ENCODE measurements at regions not wholly inside any gene's neighbourhood (a gene's known extent, or its start where the extent isn't known, plus 50 kb on each side); places are given as distances from the start of the nearest gene placed in this dataset.

DNA sequence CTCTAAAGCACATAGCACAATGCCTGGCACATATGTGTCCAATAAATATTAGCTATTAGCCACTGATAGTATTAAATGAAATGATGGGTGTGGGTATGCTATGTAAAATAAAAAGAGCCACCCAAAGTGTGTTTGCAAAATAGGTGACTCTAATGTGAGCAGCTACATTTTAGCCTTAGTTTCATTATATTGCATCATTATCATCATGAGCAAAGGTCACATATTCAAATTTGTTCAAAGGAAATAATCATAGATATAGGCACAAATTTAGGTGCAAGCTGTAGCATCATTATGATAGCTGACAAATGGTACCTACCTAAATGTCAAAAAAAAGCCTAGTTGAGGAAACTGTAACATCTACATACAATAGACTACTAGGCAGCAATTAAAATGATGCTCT, 373.9 kb upstream of the FGF13 start:
- H3K4me1 Mint-ChIP-seq = no peaks in the 10 kb centered on the region
- no peak overlapping the region for H3K4me3 Mint-ChIP-seq
- no peaks in the 10 kb centered on the region for H3K36me3 Mint-ChIP-seq
- no peak for DNase-seq
- H3K27ac Mint-ChIP-seq = no peak overlapping the region
- H3K9me3 Mint-ChIP-seq = no peaks in the 10 kb centered on the region
- H3K27me3 Mint-ChIP-seq = no peaks in the 10 kb centered on the region

DNA sequence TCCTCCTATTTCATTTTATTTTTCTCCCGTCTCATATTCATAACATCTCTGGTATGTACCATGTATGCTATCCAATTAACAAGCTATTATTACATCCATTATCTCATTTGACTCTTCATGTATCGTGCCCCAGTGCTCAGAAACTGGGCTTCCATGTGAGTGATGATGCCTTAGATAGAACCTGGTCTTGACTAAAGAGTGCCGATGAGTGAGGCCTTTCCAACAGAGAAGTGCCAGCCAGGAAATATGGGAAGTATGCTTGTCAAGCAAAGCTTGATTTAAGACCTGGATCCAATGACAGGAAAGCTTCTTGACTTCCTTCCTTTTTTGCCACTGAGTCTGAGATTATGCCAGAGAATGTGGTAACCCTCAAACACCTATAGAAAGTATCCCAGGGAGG, 371.7 kb upstream of the FGF13 start:
- no peaks in the 10 kb centered on the region for H3K36me3 Mint-ChIP-seq
- no peak overlapping the region for H3K4me3 Mint-ChIP-seq
- no peaks in the 10 kb centered on the region for H3K9me3 Mint-ChIP-seq
- no peak overlapping the region for H3K27ac Mint-ChIP-seq
- no peaks in the 10 kb centered on the region for H3K4me1 Mint-ChIP-seq
- no peaks in the 10 kb centered on the region for H3K27me3 Mint-ChIP-seq
- DNase-seq = no peak

DNA sequence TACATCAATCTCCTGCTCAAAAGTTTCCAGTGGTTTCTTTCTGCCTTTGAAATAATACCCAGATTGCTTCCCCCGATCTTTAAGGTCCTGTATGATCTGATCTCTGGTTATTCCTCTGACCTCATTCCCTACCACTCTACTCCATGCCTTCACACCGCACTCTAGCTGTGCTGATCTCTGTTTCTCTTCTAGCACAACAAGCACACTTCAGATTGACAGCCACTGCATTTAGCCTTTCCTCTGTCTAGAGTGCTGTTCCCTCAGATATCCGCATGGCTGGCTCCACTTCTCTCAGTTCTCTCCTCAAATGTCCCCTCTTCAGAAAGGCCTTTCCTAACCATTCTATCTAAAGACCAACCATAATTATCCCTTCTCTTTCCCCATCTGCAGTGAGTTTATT, 370.4 kb upstream of the FGF13 start:
- Mint-ChIP-seq H3K4me1 (no peaks in the 10 kb centered on the region), H3K9me3 (no peaks in the 10 kb centered on the region), H3K36me3 (no peaks in the 10 kb centered on the region), H3K27me3 (no peaks in the 10 kb centered on the region), H3K4me3 (no peak overlapping the region), H3K27ac (no peak overlapping the region)
- no peak for DNase-seq

DNA sequence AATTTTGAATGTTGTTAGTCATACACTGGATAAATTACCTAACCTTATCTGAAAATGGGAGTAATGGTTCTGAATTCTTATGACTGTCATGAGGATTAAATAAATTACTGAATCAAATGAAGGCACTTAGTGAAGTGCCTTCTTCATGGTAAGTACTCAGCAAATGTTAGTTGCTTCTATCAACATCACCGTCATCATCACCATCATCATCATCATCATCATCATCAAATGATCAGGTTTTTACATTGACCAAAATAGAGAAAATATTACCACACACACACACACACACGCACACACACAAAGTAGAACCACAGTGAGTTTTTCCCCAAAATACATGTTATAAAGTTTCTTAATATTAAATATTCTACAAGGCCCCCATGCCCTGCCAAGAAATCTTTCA, 368.3 kb upstream of the FGF13 start:
- Mint-ChIP-seq H3K4me3 (no peak overlapping the region), H3K27ac (no peak overlapping the region), H3K36me3 (no peaks in the 10 kb centered on the region), H3K27me3 (no peaks in the 10 kb centered on the region), H3K4me1 (no peaks in the 10 kb centered on the region), H3K9me3 (no peaks in the 10 kb centered on the region)
- DNase-seq = no peak

DNA sequence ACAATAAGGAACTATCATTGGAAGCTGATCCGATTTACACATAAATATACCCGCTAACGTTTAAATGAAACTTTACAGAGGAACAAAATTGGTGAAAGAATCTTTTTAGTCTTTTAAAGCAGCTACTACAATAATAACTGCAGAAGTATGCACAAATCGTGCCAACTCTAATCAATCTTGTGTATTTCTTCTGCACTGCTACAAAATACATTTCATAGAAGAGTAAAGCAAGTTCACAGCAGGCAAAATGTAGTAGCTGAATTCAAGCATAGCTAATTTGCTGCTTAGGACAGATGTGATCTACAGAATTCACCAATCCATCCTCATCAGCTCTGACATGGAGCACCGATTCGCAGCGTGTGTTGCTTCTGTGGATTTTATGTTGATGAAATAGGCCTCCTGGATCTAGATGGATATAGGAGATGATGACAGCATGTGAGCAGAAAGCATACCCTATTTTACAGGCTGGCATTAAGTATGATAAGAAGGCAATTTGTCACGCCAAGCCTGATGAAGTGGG, 367.3 kb upstream of the FGF13 start:
- no peak for DNase-seq
- Mint-ChIP-seq H3K4me1 (no peaks in the 10 kb centered on the region), H3K27ac (no peak overlapping the region), H3K9me3 (no peaks in the 10 kb centered on the region), H3K36me3 (no peaks in the 10 kb centered on the region), H3K27me3 (no peaks in the 10 kb centered on the region), H3K4me3 (no peak overlapping the region)

DNA sequence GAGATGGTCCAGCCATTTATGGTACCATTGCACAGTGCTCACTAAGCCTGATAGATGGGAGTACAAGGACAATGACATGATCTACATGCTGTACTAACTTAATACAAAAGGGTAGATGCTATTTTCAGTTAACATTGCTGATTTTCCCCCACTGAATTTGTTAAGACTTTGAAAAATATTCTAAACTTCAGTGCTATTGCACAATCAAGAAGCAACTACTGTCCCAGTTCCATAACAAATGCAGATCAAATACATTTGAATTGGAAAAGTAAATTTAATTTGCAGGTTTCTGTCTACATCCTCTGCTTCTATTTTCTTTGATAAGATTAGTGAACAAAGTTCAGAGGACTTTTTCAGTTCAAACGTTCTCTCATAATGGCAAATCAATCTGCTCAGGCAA, 366.8 kb upstream of the FGF13 start:
- Mint-ChIP-seq H3K4me3 (no peak overlapping the region), H3K36me3 (no peaks in the 10 kb centered on the region), H3K27ac (no peak overlapping the region), H3K27me3 (no peaks in the 10 kb centered on the region), H3K9me3 (no peaks in the 10 kb centered on the region), H3K4me1 (no peaks in the 10 kb centered on the region)
- DNase-seq = no peak

DNA sequence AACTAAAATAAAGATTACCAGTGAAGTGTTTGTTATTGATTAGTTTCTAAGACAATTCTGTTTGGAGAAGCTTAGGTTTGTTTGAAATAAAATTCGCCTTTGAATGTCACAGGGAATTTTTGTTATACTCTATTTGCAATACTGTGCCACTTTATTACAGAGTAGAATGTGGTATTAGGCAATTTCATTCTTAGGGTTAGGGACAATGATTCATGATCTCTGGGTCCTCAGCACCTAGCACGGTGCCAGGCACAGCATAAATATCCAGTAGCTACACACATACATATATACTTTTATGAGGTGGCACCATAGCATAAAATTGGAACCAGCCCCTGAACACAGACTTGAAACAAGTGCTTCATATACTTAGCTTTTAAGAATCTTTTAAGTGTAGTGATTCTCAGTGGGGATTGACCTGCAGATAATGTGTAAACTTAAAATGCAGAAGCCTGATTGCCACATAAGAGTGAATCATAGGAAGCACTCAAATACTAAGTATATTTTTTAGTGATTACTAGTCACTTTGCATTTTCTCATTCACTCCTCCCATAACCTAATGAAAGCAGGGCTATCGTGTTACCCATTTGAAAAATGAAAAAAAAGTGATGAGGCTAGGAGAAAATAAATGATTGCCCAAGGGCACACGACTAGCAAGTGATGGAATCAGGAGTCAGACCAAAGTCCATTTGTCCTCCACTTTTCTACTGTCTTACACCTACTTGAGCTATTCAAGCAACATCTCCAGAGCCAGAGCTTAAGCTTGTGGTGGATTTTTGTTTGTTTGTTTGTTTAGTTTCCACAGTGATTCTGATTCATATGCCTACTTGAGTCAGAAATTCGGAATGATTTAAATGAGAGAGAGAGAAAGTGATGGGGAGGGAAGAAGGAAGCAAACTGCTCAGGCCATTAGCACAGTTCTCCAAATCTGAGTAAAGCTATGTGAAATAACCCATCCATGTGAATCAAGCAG, 366.0 kb upstream of the FGF13 start:
- no peaks in the 10 kb centered on the region for H3K4me1 Mint-ChIP-seq
- H3K36me3 Mint-ChIP-seq = no peaks in the 10 kb centered on the region
- no peaks in the 10 kb centered on the region for H3K9me3 Mint-ChIP-seq
- DNase-seq = no peak
- no peaks in the 10 kb centered on the region for H3K27me3 Mint-ChIP-seq
- no peak overlapping the region for H3K4me3 Mint-ChIP-seq
- H3K27ac Mint-ChIP-seq = no peak overlapping the region

DNA sequence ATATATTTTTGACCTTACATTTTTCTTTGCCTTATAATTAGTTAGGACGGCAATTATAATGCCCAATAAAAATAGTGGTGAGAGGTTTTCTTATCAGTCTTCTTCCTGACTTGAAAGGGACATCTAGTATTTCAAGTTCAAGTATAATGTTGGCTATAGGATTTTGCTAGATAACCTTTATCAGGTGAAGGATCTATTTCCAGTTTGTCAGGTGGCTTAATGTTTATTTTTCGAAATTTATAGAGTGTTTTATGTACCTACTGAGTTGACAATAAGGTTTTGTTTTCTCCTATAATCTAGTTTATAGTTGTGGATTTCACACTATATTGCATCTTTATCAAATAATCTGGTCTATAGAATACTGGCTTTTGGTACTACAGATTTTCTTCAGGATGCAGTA, 351.8 kb upstream of the FGF13 start:
- peaks cover 3% of the 10 kb centered on the region for H3K9me3 Mint-ChIP-seq
- DNase-seq = no peak
- H3K4me1 Mint-ChIP-seq = no peaks in the 10 kb centered on the region
- H3K27me3 Mint-ChIP-seq = no peaks in the 10 kb centered on the region
- no peak overlapping the region for H3K4me3 Mint-ChIP-seq
- no peaks in the 10 kb centered on the region for H3K36me3 Mint-ChIP-seq
- H3K27ac Mint-ChIP-seq = no peak overlapping the region

DNA sequence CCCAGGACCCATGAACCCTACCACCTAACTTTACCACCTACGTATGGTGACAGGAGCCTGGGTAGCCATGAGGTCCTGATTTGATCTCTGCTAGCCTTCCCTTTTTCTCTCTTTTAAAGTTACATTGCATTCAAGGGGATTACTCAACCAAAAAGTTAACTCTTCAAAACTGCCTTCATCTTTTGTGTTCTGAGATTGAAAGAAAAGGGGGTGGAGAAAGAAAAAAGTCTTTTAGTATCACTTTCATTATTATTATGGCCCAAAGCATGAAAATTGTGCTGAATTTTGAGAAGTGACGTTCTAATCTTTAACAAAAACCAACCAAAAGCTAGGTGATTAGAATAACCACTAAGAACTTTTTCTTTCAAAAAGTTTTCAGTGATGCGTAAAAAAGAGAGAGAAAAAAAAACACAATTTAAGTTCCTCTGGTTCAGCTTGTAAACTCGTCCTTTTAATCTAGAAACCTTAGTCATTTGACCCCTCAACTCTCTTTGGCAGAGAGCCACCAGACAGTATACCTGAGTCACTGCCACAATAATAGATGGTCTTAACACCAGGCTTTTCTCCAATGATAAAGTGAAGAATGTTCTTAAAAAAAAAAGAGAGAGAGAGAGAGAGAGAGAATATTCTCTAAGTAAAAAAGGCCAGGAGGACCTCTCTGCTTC, 347.4 kb upstream of the FGF13 start:
- no peak overlapping the region for H3K4me3 Mint-ChIP-seq

DNA sequence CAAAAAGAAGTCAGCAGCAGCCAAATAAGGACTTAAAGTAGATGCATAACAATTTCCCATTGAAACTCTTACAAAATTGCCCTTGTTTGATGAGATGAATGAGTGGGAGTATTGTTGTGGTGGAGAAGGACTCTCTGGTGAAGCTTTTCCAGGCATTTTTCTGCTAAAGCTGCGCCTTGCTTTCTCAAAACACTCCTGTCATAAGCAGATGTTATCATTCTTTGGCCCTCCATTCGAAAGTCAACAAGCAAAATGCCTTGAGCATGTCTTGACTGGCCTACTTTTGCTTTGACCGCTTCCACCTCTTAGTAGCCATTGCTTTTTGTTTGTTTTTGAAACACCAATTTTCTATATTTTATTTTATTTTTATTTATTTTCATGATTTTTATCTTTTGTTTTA, 340.9 kb upstream of the FGF13 start:
- no peak for DNase-seq
- no peak overlapping the region for H3K4me3 Mint-ChIP-seq
- H3K4me1 Mint-ChIP-seq = no peaks in the 10 kb centered on the region
- H3K9me3 Mint-ChIP-seq = peaks cover 4% of the 10 kb centered on the region
- no peaks in the 10 kb centered on the region for H3K27me3 Mint-ChIP-seq
- H3K36me3 Mint-ChIP-seq = no peaks in the 10 kb centered on the region
- no peak overlapping the region for H3K27ac Mint-ChIP-seq

More for the DNA sequence above, 347.4 kb upstream of the FGF13 start:
- no peaks in the 10 kb centered on the region for H3K4me1 Mint-ChIP-seq
- H3K27ac Mint-ChIP-seq = no peak overlapping the region
- no peaks in the 10 kb centered on the region for H3K36me3 Mint-ChIP-seq
- peaks cover 4% of the 10 kb centered on the region for H3K9me3 Mint-ChIP-seq
- H3K27me3 Mint-ChIP-seq = no peaks in the 10 kb centered on the region
- DNase-seq = no peak

DNA sequence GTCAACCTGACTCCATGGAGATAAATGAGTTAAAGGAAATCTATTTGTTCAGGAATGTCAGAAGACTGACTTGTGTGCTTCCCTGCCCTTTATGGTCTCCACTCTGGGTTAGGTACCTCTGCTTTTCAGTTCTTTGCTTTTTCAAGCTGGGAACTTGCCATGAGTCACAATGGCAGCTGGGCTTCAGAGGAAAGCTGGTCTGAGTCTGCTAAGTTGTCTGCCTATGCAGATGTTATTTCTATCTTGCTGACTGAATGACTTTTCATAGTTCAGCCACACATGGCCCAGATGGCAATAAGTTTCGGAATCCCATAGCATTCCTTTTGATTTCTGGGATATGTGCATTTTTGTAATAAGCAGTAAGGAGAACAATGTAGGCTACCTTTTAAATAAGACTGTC, 337.9 kb upstream of the FGF13 start:
- Mint-ChIP-seq H3K4me1 (no peaks in the 10 kb centered on the region), H3K9me3 (no peaks in the 10 kb centered on the region), H3K27ac (no peak overlapping the region), H3K36me3 (no peaks in the 10 kb centered on the region), H3K4me3 (no peak overlapping the region), H3K27me3 (no peaks in the 10 kb centered on the region)
- no peak for DNase-seq

DNA sequence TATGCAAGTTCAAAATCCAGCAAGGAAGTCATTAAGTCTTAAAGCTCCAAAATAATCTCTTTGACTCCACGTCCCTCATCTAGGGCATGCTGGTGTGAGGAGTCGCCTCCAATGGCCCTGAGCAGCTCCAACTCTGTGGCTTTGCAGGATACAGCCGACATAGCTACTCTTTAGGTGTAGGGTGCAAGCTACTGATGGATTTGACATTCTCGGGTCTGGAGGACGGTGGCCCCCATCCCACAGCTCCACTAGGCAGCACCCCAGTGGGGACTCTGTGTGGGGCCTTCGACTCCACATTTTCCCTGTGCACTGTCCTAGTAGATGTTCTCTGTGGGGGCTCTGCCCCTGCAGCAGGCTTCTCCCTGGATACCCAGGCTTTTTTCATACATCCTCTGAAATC, 333.2 kb upstream of the FGF13 start:
- Mint-ChIP-seq H3K4me1 (no peaks in the 10 kb centered on the region), H3K4me3 (no peak overlapping the region), H3K9me3 (no peaks in the 10 kb centered on the region), H3K36me3 (no peaks in the 10 kb centered on the region), H3K27ac (no peak overlapping the region), H3K27me3 (no peaks in the 10 kb centered on the region)
- no peak for DNase-seq

DNA sequence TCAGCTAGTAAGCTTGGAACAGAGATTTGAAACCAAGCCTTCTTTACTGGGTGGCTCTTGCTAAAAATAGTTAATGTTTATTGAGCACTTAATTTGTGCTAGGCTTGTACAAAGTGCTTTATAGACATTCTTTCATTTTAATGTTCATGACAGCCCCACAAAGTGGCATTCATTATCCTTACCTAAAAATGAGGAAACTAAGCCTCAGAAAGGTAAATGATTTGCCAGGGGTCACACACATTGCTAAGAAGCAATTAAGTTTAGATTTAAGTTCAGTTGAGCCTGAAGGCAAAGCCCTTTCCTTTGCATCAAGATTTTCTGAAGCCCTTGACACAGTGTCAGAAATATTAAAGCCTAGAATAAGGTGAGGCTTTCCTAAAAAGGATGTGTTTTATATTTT, 327.5 kb upstream of the FGF13 start:
- H3K27ac Mint-ChIP-seq = no peak overlapping the region
- no peak for DNase-seq
- no peaks in the 10 kb centered on the region for H3K36me3 Mint-ChIP-seq
- no peak overlapping the region for H3K4me3 Mint-ChIP-seq
- no peaks in the 10 kb centered on the region for H3K4me1 Mint-ChIP-seq
- peaks cover 4% of the 10 kb centered on the region for H3K9me3 Mint-ChIP-seq
- H3K27me3 Mint-ChIP-seq = no peaks in the 10 kb centered on the region

DNA sequence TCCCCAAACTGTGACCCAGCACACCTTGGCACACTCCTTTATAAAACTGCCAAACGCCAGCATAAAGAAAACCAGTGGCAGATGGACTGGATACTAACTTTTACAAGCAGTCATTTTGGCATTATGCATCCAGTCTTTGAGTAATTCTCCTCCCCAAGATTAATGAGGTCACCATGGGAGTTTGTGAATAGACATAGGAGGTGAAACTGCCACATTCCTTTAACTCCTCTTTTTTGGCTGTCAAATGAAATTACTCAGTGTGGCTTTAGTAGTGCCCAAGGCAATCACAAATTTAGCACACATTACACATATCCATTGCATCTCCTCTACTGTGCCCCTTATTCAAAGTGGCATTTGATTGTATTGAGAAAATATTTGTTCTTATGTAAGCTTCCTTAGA, 315.3 kb upstream of the FGF13 start:
- Mint-ChIP-seq H3K36me3 (no peaks in the 10 kb centered on the region), H3K4me1 (no peaks in the 10 kb centered on the region), H3K9me3 (no peaks in the 10 kb centered on the region), H3K27ac (no peak overlapping the region), H3K4me3 (no peak overlapping the region), H3K27me3 (no peaks in the 10 kb centered on the region)
- DNase-seq = no peak

DNA sequence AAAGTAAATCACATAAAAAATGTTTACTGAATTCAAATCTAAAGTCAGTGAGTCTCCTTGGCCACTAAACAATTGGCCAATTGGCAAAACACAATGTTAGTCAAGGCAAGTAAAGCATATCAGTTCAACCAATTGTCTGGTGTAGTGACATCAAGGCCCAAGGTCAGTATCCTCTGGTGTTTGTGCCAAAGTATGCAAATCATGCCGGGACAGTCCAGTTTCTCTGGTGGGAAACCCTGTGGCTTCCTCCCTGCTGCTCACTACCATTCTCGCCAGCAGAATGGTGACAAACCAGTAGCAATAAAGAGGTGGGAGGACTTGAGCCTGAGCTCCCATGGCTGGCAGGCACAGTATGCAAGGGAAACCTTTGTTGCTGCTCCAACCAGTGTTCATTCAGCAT, 314.9 kb upstream of the FGF13 start:
- Mint-ChIP-seq H3K4me1 (no peaks in the 10 kb centered on the region), H3K36me3 (no peaks in the 10 kb centered on the region), H3K27ac (no peak overlapping the region), H3K9me3 (no peaks in the 10 kb centered on the region), H3K27me3 (no peaks in the 10 kb centered on the region), H3K4me3 (no peak overlapping the region)
- DNase-seq = no peak

DNA sequence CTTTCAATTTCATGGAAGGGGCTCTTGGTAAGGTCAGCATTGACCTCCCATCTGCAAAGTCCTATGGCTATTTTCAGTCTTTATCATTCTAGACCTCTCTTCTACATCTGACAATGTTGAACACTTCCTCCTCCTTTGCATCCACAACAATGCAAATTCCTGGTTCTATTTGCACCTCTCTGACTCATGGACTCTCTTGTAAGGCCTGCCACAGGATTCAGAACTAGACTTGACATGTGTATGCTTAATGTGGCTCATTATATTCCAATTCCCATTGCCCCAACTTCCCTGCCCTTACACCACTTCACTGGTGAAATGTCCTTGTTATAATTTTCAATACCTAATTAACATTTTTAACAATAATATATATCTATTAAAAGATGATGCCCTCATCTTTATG, 314.3 kb upstream of the FGF13 start:
- DNase-seq = no peak
- H3K27me3 Mint-ChIP-seq = no peaks in the 10 kb centered on the region
- no peak overlapping the region for H3K4me3 Mint-ChIP-seq
- no peaks in the 10 kb centered on the region for H3K36me3 Mint-ChIP-seq
- H3K27ac Mint-ChIP-seq = no peak overlapping the region
- no peaks in the 10 kb centered on the region for H3K9me3 Mint-ChIP-seq
- H3K4me1 Mint-ChIP-seq = no peaks in the 10 kb centered on the region

Measured in activated naive CD8-positive, alpha-beta T cell treated with anti-CD3 and anti-CD28 coated beads for 36 hours (primary cell).